Epithelial cell of esophagus (primary cell): ENCODE measurements at regions not wholly inside any gene's neighbourhood (a gene's known extent, or its start where the extent isn't known, plus 50 kb on each side); places are given as distances from the start of the nearest gene placed in this dataset.

ENCODE experiments used
- DNase-seq: peaks from one replicate; pipeline ENCODE4 v3.0.0; 2010; ENCODE audit warnings: low read depth
- H3K4me3 ChIP-seq: 2 replicates; pipeline ENCODE4 v1.5.1; 2011; ENCODE audit warnings: mild to moderate bottlenecking, low read length, control low read depth
- CTCF ChIP-seq: IDR thresholded peaks from 2 replicates; pipeline ENCODE4 v1.5.1; 2011; ENCODE audit warnings: low read depth, mild to moderate bottlenecking, low read length, control low read depth, inconsistent platforms; ENCODE audit not compliant: insufficient read depth; ENCODE audit errors: missing control alignments

GRCh38 chr20:48153523-48153922 lies 368.2 kb upstream of the SULF2 start:
- no peak overlapping the region for H3K4me3 ChIP-seq
- TF ChIP-seq CTCF, result no peak
- no peak for DNase-seq

- no peak for DNase-seq
- no peak for TF ChIP-seq CTCF
- H3K4me3 ChIP-seq, result no peak overlapping the region
Observed at GRCh38 chr20:48153103-48153502, 367.8 kb upstream of the SULF2 start.

GRCh38 chr20:48150568-48150967 lies 365.3 kb upstream of the SULF2 start:
- no peak overlapping the region for H3K4me3 ChIP-seq
- TF ChIP-seq CTCF, result no peak
- no peak for DNase-seq

GRCh38 chr20:48149902-48150301 lies 364.6 kb upstream of the SULF2 start:
- no peak for DNase-seq
- no peak for TF ChIP-seq CTCF
- no peak overlapping the region for H3K4me3 ChIP-seq

GRCh38 chr20:48148916-48149672 lies 363.8 kb upstream of the SULF2 start:
- no peak overlapping the region for H3K4me3 ChIP-seq
- no peak for DNase-seq
- no peak for TF ChIP-seq CTCF

GRCh38 chr20:48148020-48148419 lies 362.7 kb upstream of the SULF2 start:
- no peak for TF ChIP-seq CTCF
- no peak for DNase-seq
- no peak overlapping the region for H3K4me3 ChIP-seq

GRCh38 chr20:48147311-48147710 lies 362.0 kb upstream of the SULF2 start:
- TF ChIP-seq CTCF, result no peak
- H3K4me3 ChIP-seq, result no peak overlapping the region
- no peak for DNase-seq
